ENCODE measurements at regions not wholly inside any gene's neighbourhood (a gene's known extent, or its start where the extent isn't known, plus 50 kb on each side); places are given as distances from the start of the nearest gene placed in this dataset.

- H3K4me2 ChIP-seq (ENCODE audit: low read length) = no peak overlapping the region
- BruUV-seq (replicated peaks) = no TSS peak
- no peak for DNase-seq (ENCODE audit: low spot score)
- no peaks in the 10 kb centered on the region for H3K79me2 ChIP-seq (ENCODE audit: insufficient read depth, low read depth, low read length)
- no peaks in the 10 kb centered on the region for H3K4me1 ChIP-seq (ENCODE audit: insufficient read depth, low read length, poor library complexity, severe bottlenecking)
- no peak for TF ChIP-seq EZH2phosphoT487 (IDR thresholded peaks at IDR 0.05; ENCODE audit: borderline replicate concordance, low read depth, low read length)
- no peaks in the 10 kb centered on the region for H4K20me1 ChIP-seq (ENCODE audit: insufficient read depth, low read length)
- no peak overlapping the region for H3K4me3 ChIP-seq (ENCODE audit: low read depth, low read length, poor library complexity, severe bottlenecking)
- intact Hi-C loops (cut with micrococcal nuclease; ENCODE audit: unreplicated experiment) = no loop called here
- no peaks in the 10 kb centered on the region for H3K36me3 ChIP-seq (ENCODE audit: insufficient read depth, low read length)
- no peak overlapping the region for H3K27ac ChIP-seq (ENCODE audit: low read depth, low read length, poor library complexity, severe bottlenecking)
- H3K9me3 ChIP-seq (ENCODE audit: low read length) = no peaks in the 10 kb centered on the region
- POLR2A ChIA-PET = interaction anchor here (0.7 kb wide), 1 partner anchor 390 kb away, joined by 3 read pairs; no protein-coding TSS in a partner anchor
- no peaks in the 10 kb centered on the region for H3K9me2 ChIP-seq (ENCODE audit: insufficient read depth, low read length)
- CTCF ChIA-PET (ENCODE audit: unreplicated experiment) = no interaction called here
- no peak overlapping the region for H2AFZ ChIP-seq (ENCODE audit: low read length)
Measured at GRCh38 chr5:128774605-128775004, 190.7 kb upstream of the SLC27A6 start.

GRCh38 chr5:128775558-128775957, 189.7 kb upstream of the SLC27A6 start:
- no peak for TF ChIP-seq CTCF (conservative IDR thresholded peaks at IDR 0.05; ENCODE audit: low read length)
- TF ChIP-seq EZH2phosphoT487 (IDR thresholded peaks at IDR 0.05; ENCODE audit: borderline replicate concordance, low read depth, low read length) = no peak

DNA sequence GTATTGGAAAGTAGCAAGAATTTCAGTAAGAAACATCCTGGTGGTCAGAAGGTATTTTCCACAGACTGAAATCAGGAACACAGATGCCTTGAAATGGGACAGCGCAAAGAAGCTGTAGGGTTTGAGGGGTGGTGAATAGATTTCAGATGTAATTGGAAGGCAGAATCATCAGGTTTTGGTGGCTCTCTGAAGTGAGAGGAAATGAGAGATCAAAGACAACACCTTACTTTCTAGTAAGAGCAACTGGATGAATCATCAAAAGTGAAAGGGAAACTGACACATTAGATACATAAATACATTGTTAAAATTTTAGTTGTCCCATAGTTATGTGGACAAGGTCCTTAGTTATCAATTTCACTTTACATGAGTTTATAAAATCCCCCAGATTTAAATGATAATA, 188.2 kb upstream of the SLC27A6 start:
- POLR2A ChIA-PET = no interaction called here
- DNase-seq (ENCODE audit: low spot score) = no peak
- Histone ChIP-seq H4K20me1 (ENCODE audit: insufficient read depth, low read length) (no peaks in the 10 kb centered on the region), H2AFZ (ENCODE audit: low read length) (no peak overlapping the region), H3K4me3 (ENCODE audit: low read depth, low read length, poor library complexity, severe bottlenecking) (no peak overlapping the region), H3K4me2 (ENCODE audit: low read length) (no peak overlapping the region), H3K36me3 (ENCODE audit: insufficient read depth, low read length) (no peaks in the 10 kb centered on the region), H3K9me2 (ENCODE audit: insufficient read depth, low read length) (no peaks in the 10 kb centered on the region), H3K9me3 (ENCODE audit: low read length) (no peaks in the 10 kb centered on the region), H3K4me1 (ENCODE audit: insufficient read depth, low read length, poor library complexity, severe bottlenecking) (no peaks in the 10 kb centered on the region), H3K79me2 (ENCODE audit: insufficient read depth, low read depth, low read length) (no peaks in the 10 kb centered on the region), H3K27ac (ENCODE audit: low read depth, low read length, poor library complexity, severe bottlenecking) (no peak overlapping the region)
- BruUV-seq (replicated peaks) = no TSS peak
- TF ChIP-seq CTCF (conservative IDR thresholded peaks at IDR 0.05; ENCODE audit: low read length) = no peak
- no peak for TF ChIP-seq EZH2phosphoT487 (IDR thresholded peaks at IDR 0.05; ENCODE audit: borderline replicate concordance, low read depth, low read length)
- intact Hi-C loops (cut with micrococcal nuclease; ENCODE audit: unreplicated experiment) = no loop called here
- CTCF ChIA-PET (ENCODE audit: unreplicated experiment) = no interaction called here

More at GRCh38 chr5:128775558-128775957, 189.7 kb upstream of the SLC27A6 start:
- Histone ChIP-seq H3K9me3 (ENCODE audit: low read length) (no peaks in the 10 kb centered on the region), H3K27ac (ENCODE audit: low read depth, low read length, poor library complexity, severe bottlenecking) (no peak overlapping the region), H2AFZ (ENCODE audit: low read length) (no peak overlapping the region), H4K20me1 (ENCODE audit: insufficient read depth, low read length) (no peaks in the 10 kb centered on the region), H3K36me3 (ENCODE audit: insufficient read depth, low read length) (no peaks in the 10 kb centered on the region), H3K79me2 (ENCODE audit: insufficient read depth, low read depth, low read length) (no peaks in the 10 kb centered on the region), H3K4me1 (ENCODE audit: insufficient read depth, low read length, poor library complexity, severe bottlenecking) (no peaks in the 10 kb centered on the region), H3K4me2 (ENCODE audit: low read length) (no peak overlapping the region), H3K9me2 (ENCODE audit: insufficient read depth, low read length) (no peaks in the 10 kb centered on the region), H3K4me3 (ENCODE audit: low read depth, low read length, poor library complexity, severe bottlenecking) (no peak overlapping the region)
- intact Hi-C loops (cut with micrococcal nuclease; ENCODE audit: unreplicated experiment) = no loop called here
- no TSS peak for BruUV-seq (replicated peaks)
- no peak for DNase-seq (ENCODE audit: low spot score)
- POLR2A ChIA-PET = no interaction called here
- CTCF ChIA-PET (ENCODE audit: unreplicated experiment) = no interaction called here
